GM23248 (cell line): ENCODE measurements at regions not wholly inside any gene's neighbourhood (a gene's known extent, or its start where the extent isn't known, plus 50 kb on each side); places are given as distances from the start of the nearest gene placed in this dataset.

Experiments used
- EZH2 ChIP-seq: fragments of 200-600 bp; sonication (generic); IDR thresholded peaks from 2 replicates; pipeline ENCODE4 v1.6.1; 2018; ENCODE audit warnings: antibody characterized with exemption, mild to moderate bottlenecking; ENCODE audit not compliant: insufficient read depth, poor library complexity, severe bottlenecking
- EZH2phosphoT487 ChIP-seq: fragments of 200-600 bp; sonication (generic); IDR thresholded peaks from 2 replicates; pipeline ENCODE4 v1.6.1; 2018; ENCODE audit warnings: antibody characterized with exemption, moderate library complexity, mild to moderate bottlenecking, low read depth; ENCODE audit not compliant: insufficient read depth

GRCh38 chr9:14427419-14427818 is 113.5 kb upstream of the NFIB start:
- TF ChIP-seq EZH2 (no peak), EZH2phosphoT487 (no peak)
